22Rv1 (cell line): ENCODE measurements at regions not wholly inside any gene's neighbourhood (a gene's known extent, or its start where the extent isn't known, plus 50 kb on each side); places are given as distances from the start of the nearest gene placed in this dataset.

ENCODE experiments used
- H3K27ac ChIP-seq: fragments of 450-650 bp; 2 replicates; pipeline ENCODE4 v1.5.1; 2017
- CTCF ChIP-seq: fragments of 450-650 bp; IDR thresholded peaks from 2 replicates; pipeline ENCODE4 v1.5.1; 2017; ENCODE audit warnings: mild to moderate bottlenecking
- ZFX ChIP-seq: fragments of 450-650 bp; IDR thresholded peaks from 2 replicates; pipeline ENCODE4 v1.6.1; 2017; ENCODE audit warnings: antibody characterized with exemption, borderline replicate concordance

GRCh38 chr5:15013654-15014463 is 142.3 kb upstream of the ANKH start:
- TF ChIP-seq ZFX (no peak), CTCF (peak; percentile 75)
- H3K27ac ChIP-seq: no peak overlapping the region

GRCh38 chr5:15012061-15012460 is 140.5 kb upstream of the ANKH start:
- TF ChIP-seq CTCF (no peak), ZFX (no peak)
- no peak overlapping the region for H3K27ac ChIP-seq

GRCh38 chr5:15010936-15011335 is 139.4 kb upstream of the ANKH start:
- TF ChIP-seq CTCF (no peak), ZFX (no peak)
- no peak overlapping the region for H3K27ac ChIP-seq

- TF ChIP-seq ZFX (no peak), CTCF (no peak)
- peak overlapping the region; percentile 62 for H3K27ac ChIP-seq
Measured at GRCh38 chr5:15009420-15009819, 137.8 kb upstream of the ANKH start.

GRCh38 chr5:15008921-15009320 is 137.3 kb upstream of the ANKH start:
- H3K27ac ChIP-seq: peak overlapping the region; percentile 62

GRCh38 chr5:15008476-15008875 is 136.9 kb upstream of the ANKH start:
- peak overlapping the region; percentile 62 for H3K27ac ChIP-seq

More at GRCh38 chr5:15008921-15009320, 137.3 kb upstream of the ANKH start:
- no peak for TF ChIP-seq CTCF
- no peak for TF ChIP-seq ZFX

More at GRCh38 chr5:15008476-15008875, 136.9 kb upstream of the ANKH start:
- TF ChIP-seq CTCF (no peak), ZFX (no peak)
